ENCODE measurements at regions not wholly inside any gene's neighbourhood (a gene's known extent, or its start where the extent isn't known, plus 50 kb on each side); places are given as distances from the start of the nearest gene placed in this dataset.
"Not testable (repeated sequence)": the region's sequence is repeated elsewhere in the genome, so short reads cannot be mapped to it uniquely, and the experiment has no call there.

- not testable (repeated sequence) for DNase-seq (ENCODE audit: low read depth in 3 of 3)
Measured at GRCh38 chr13:58352100-58352499, 720.6 kb downstream of the PCDH17 start.

DNA sequence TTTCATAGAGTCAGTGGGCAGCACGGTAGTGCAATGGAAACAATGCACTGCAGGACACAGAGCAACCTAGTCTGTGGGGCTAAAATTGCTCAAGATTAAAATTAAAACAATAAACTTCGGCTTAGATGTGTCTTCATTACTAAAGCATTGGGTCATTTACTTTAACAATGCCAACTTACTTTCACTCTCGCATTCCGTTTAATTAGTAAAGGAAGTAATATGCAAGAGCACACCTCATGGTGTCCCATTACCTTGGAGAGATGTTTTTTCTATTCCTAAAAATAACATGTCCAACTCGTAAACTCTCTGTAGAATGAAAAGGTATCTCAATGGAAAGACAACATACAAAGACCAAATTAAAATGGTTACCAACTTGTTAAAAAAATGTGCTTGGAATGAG, 738.4 kb downstream of the PCDH17 start:
- no peak for DNase-seq (ENCODE audit: low read depth in 3 of 3)

DNA sequence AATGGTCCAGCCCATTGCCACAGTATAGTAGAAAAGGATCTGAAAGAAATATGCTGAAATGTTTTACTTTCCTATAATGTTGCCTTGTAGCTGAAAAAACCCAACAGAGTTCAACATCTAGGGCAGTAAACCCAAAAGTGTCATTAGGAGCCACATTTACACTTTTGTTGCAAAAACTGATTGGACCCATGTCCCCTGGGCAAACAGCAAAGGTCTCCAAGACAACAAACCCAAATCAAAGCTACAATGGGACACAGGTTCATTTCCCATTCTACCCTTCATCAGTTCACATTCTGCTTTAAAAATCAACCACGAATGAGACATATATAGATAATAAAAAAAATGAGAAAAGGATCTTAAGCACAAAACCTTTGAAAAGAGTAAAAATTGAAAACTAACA, 744.8 kb downstream of the PCDH17 start:
- DNase-seq (ENCODE audit: low read depth in 3 of 3): no peak

DNA sequence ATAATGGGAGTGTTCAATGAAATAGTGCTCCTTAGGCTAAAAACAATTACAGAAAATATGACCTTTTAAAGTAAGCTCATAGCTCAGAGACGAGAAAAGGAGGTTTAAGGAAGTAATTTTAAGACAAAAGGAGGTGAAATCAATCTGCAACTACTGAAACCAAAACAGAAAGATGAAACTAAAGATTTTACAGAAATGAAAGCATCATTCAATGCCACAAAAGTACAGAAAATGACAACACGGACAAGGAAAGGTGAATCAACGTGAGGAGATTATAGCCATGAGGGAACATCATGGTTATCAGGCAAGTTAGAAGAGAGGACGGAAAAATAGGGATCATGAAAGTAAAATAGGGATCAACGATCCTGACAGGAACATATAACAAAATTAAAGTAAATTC, 745.2 kb downstream of the PCDH17 start:
- no peak for DNase-seq (ENCODE audit: low read depth in 3 of 3)

GRCh38 chr13:58379221-58379620, 747.7 kb downstream of the PCDH17 start:
- no peak for DNase-seq (ENCODE audit: low read depth in 3 of 3)

- not testable (repeated sequence) for DNase-seq (ENCODE audit: low read depth in 3 of 3)
Measured at GRCh38 chr13:58385336-58385735, 753.8 kb downstream of the PCDH17 start.

DNA sequence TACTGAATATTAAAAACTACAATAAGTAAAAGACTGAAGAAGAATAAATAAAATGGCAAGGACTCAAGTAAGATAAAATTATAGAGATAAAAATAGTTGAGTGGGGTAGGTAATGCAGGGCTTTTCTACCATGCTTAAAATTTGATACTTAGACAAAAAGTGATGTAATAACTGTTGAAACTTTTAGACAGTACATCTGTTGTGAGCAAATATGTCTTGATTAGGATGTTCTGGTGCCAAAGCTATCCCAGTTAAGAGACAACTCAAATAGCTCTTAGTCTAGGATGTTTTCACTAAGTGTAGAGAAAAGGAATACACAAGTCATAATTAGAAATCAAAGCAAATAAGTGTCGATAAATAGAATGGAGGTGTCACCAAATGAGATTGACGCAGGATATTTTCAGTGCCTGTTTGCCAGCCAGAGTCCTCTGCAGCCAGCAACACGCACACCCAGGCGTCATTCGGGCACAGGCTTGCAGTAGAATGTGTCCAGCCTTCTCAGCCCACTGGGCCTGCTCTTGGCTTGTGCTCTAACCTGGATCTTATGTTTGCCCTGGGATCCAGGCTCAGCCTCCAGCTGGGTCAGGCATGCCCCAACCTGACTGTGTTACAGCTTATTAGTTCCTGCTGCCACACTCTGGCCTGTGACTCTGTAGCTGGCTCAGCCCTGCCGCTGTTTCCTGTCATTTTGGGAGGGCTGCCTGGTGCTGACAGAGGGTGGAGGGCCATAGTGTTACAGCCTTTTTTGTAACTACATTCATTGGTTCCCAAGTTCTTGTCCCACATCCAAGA, 766.2 kb downstream of the PCDH17 start:
- no peak for DNase-seq (ENCODE audit: low read depth in 3 of 3)

GRCh38 chr13:58399263-58399662, 767.7 kb downstream of the PCDH17 start:
- DNase-seq (ENCODE audit: low read depth in 3 of 3): no peak

- no peak for DNase-seq (ENCODE audit: low read depth in 3 of 3)
Measured at GRCh38 chr13:58406545-58406944, 775.0 kb downstream of the PCDH17 start.

DNA sequence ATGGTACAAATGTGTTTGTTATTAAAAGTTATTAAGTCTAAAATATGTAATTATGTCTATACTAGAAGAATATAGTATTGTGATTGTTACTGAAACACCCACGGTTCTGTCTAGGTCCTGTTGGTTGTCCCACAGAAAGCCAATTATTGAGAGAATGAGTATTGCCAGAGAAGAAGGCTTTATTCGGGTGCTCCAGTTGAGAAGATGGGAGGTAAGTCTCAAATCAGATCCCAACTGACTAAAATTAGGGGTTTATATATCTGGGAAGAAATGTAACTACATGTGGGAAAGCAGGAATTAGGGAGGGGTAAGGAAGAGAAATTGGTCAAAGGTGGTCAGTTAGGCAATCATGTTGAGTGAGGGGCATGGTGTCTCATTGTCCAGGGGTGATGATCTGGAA, 798.4 kb downstream of the PCDH17 start:
- DNase-seq (ENCODE audit: low read depth in 3 of 3): no peak

GRCh38 chr13:58434943-58435342, 803.4 kb downstream of the PCDH17 start:
- no peak for DNase-seq (ENCODE audit: low read depth in 3 of 3)

DNA sequence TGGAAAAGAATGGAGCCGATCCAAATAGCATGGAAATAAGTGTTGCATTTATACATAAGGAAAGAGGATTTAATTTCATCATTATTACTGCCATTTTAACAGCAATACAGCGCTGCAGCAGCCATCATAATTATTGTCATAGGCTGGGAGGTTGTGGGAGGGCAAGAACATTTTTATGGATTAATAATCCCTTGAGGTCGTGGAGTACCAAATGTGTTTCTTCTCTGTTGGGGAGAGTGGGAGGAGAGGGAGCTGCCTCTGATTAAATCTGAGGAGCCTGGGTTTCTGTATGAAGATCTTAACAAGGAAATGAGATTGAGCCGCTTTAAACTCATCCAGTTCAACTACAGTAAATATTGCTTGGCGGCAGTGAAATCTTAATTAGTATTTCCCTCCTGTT, 805.9 kb downstream of the PCDH17 start:
- DNase-seq (ENCODE audit: low read depth in 3 of 3): no peak

DNA sequence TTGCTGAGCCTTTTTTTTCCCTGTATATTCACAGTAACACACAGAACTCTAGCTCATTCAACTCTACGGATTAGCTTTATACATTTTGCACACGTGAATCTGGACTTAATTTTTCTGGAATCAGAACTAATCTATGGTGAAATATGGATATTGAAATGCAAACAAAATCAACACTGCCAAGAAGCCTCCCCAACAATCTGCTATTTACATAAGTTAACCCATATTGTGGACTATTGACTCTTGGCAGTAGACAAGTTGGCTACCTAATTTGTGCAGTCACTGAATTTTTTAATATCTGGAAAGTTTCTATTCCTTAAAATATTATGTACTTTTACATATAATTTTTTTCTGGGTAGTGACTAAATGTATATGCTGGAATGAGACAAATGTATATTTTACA, 815.4 kb downstream of the PCDH17 start:
- DNase-seq (ENCODE audit: low read depth in 3 of 3): no peak

DNA sequence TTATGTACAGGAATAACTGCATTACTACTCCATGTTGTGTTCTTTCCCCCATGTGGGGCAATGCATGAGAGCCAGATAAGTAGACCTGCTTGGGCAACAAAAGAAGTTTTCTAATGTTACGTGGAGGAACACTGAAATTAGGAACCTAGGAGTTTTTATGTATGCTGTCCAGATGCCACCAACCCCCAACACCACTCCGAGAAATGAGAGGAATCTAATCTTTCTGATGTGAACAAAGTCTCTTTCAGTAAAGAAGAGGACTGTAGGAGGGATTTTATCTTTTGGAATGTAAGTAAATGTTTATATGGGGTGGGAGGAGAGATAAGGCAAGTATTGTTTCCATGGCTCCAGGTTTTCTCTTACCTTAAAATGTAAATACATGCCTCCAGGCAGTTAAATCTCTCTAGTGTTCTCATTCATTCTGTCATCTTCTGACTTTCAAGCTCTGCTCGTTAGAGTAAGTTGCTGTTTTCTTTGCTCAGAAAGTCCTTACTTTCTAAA, 820.6 kb downstream of the PCDH17 start:
- DNase-seq (ENCODE audit: low read depth in 3 of 3): no peak

DNA sequence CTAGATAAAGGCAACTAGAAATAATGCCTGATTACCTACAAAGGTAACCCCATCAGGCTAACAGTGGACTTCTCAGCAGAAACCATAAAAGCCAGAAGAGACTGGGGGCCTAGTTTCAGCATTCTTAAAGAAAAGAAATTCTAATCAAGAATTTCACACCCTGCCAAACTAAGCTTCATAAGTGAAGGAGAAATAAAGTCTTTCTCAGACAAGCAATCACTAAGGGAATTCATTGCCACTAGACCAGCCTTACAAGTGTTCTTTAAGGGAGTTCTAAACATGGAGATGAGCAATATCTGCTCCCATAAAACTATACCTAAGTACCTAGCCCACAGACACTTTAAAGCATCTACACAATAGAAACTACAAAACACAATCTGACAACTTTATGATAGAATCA, 823.5 kb downstream of the PCDH17 start:
- no peak for DNase-seq (ENCODE audit: low read depth in 3 of 3)

DNA sequence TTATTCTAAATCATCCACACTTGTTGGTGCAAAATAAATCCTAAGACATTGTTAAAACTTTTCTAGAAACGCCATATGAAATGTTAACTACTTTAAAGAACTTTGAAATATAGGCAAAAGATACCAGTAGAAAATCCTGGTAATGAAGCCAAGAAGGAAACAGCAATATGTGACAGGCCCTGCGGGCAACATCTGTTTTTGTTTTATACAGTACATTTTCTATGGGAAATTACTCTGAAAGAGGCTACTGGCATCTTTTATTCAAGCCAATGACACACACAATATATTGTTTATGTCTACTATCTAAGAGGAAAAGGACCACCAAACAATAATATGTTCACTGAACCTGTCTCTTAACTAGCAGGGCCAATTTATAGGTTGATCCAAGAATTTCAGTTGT, 829.7 kb downstream of the PCDH17 start:
- no peak for DNase-seq (ENCODE audit: low read depth in 3 of 3)

DNA sequence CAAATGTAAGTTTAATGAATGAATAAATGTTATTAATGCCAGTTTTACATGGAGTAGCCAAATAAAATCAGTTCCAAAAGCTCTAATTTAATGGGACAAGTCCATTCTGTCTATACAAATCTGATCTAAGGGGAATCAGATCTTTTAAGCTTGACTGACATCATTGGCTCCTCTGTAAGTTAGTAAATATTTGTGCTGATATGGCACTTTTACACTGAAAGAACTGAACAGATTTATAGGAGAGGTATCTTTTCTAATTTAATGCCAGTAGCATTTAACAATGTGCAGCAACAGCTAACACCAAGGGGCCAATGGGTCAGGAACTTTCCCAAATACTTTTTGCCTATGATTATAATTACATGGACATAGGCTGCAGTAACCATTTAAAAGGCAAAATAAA, 832.3 kb downstream of the PCDH17 start:
- no peak for DNase-seq (ENCODE audit: low read depth in 3 of 3)

DNA sequence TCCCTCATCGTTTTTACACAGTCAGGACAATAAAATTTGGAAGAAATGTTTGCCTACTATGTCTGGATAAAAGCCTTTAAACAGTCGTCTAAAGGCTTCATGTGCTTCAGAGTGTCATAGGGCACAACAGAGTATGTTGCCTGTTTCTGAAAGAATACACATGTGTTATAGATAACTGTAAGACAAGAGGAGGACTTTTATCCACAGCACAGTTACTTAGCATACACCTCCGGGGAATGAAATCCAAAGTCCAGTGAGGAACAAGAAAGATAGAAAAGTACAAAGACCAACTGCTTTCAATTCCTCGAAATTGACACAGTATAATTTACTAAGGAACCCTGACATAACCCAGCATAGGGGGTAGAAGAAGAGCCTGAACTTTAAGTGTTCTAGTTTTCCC, 835.6 kb downstream of the PCDH17 start:
- no peak for DNase-seq (ENCODE audit: low read depth in 3 of 3)

DNA sequence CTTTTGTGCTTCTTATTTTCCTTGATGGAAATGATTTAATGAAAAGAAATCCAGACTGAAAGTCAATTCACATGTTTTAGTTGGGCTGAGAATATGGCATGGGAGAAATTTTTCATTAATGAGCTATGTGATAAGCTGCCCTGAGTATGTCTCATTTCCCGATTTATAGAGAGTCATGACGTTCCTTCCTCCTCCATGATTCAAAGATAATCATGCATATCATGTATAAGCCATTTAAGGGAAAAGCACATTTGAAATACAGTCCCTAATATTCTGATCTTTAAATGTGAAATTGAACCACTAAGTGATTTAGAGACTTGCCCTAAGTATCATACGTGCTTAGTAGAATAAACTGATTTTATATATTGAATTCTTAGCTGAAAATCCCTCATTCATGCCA, 840.9 kb downstream of the PCDH17 start:
- no peak for DNase-seq (ENCODE audit: low read depth in 3 of 3)

DNA sequence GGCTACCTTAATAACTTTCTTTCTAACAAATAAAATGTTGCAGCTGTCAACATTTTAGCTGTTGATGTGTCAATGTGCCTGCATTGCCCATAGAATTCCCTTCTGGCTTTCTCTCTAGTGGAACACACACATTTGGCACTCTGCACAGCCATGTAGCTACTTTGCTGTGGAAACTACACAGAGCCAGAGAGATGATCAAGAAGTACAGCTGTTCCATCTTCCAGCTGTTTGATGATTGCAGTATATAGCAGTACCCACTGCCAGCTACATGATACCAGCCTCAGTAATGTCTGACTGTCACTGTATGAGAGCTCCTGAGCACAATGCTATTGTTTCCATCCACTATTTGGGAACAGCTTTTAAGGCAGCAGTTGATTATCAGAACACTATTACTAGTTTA, 843.0 kb downstream of the PCDH17 start:
- DNase-seq (ENCODE audit: low read depth in 3 of 3): no peak

DNA sequence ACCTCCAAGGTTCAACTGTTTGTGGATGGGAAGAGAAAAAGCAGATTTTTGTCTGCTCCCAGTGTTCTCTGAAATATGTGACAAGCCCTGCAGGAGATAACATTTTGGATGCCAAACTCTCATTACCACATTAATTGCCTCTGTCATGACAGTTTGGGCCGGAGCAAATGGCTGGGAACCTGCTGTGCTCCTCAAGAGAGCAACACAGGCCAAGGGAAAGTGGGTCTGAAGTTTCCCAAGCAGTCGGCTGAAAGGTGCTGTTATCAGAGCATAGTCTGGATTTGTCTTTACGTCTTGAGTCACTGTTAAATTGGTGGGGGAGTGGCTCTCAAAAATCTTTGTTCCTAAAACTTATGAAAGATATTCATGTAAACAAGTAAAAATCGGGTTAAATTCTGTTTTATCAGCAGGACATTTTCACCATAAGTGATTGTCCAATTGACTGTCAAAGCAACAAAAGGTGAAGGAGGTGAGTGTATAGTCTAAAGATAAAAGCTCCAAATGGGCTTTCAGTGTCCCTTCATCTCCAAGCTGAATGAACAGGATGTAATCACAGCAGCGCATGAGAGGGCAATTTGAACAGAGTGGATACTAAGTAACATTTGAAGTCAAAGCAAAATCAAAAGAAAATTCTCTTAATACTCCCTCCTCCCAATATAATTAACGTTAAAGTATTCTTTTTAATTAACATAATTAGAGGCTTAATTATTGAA, 844.8 kb downstream of the PCDH17 start:
- no peak for DNase-seq (ENCODE audit: low read depth in 3 of 3)

DNA sequence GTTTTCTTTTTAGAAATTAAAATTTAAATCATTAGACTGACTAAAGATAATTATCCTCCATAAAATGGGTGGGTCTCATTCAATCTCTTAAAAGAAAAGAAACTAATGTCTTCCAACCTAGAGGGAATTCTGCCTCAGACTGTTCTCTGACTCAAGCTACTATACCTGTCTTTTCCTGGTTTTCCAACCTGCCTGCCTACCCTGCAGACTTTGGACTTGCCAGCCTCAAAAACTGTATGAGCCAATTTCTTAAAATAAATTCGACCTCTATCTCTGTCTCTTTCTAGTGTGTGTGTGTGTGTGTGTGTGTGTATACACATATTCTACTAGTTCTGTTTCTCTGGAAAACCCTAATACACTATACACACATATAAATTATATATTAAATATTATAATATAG, 847.3 kb downstream of the PCDH17 start:
- no peak for DNase-seq (ENCODE audit: low read depth in 3 of 3)

DNA sequence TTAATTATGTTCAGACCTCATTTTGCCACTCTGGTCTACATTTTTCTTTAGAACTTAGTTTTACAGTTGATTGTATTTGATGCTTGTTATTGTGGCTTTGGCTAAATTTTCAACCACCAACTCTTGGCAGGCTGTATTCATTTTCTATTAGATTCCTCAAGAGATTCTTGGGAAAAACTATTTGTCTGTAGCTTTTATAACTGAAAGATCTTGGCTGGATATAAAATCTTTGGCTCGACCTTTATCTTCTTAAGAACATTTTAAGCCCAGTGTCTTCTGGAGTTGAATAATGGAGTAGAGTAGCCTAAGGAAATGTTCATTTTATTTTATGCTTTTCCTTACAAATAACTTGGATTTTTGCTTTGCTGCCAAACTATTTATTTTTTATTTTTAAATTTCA, 848.5 kb downstream of the PCDH17 start:
- DNase-seq (ENCODE audit: low read depth in 3 of 3): no peak

All from stimulated activated CD4-positive, alpha-beta T cell treated with anti-CD3 and anti-CD28 coated beads, TNF-alpha, amount 100 ng/mL, for 4 hours (primary cell).